Endothelial cell of umbilical vein (primary cell): ENCODE measurements at regions not wholly inside any gene's neighbourhood (a gene's known extent, or its start where the extent isn't known, plus 50 kb on each side); places are given as distances from the start of the nearest gene placed in this dataset.
"Not testable (repeated sequence)": the region's sequence is repeated elsewhere in the genome, so short reads cannot be mapped to it uniquely, and the experiment has no call there.

Experiments
- CTCF ChIP-seq, 2 donors: IDR thresholded peaks; 1 replicate in 1 of 2; 2 replicates in 1 of 2; pipeline ENCODE4 v1.5.1; 2011; ENCODE audit warnings: low read length in 2 of 2, mild to moderate bottlenecking in 2 of 2, moderate library complexity in 2 of 2, control low read depth in 1 of 2, inconsistent platforms in 1 of 2, low read depth in 1 of 2; ENCODE audit not compliant: insufficient read depth in 1 of 2; ENCODE audit errors: extremely low read depth in 1 of 2
- EZH2 ChIP-seq: IDR thresholded peaks from 2 replicates; pipeline ENCODE4 v1.6.1; 2012; ENCODE audit warnings: borderline replicate concordance, low read depth, mild to moderate bottlenecking, moderate library complexity, low read length, inconsistent platforms; ENCODE audit not compliant: severe bottlenecking
- MYC ChIP-seq: IDR thresholded peaks from one replicate; pipeline ENCODE4 v1.6.1; 2011; ENCODE audit warnings: mild to moderate bottlenecking, low read depth, low read length
- POLR2AphosphoS5 ChIP-seq: IDR thresholded peaks from 2 replicates; pipeline ENCODE4 v1.6.1; 2012; ENCODE audit warnings: low read depth, mild to moderate bottlenecking, control low read depth, low read length, moderate library complexity; ENCODE audit not compliant: insufficient read depth

GRCh38 chr4:14426297-14426696 is 576.0 kb upstream of the CPEB2 start:
- TF ChIP-seq CTCF (IDR thresholded peaks at IDR 0.05; ENCODE audit: extremely low read depth in 1 of 2, insufficient read depth in 1 of 2, low read depth in 1 of 2, low read length in 2 of 2); EZH2; POLR2AphosphoS5; MYC: not testable (repeated sequence)
